HG03039 (cell line): ENCODE measurements at regions not wholly inside any gene's neighbourhood (a gene's known extent, or its start where the extent isn't known, plus 50 kb on each side); places are given as distances from the start of the nearest gene placed in this dataset.
"Not testable (repeated sequence)": the region's sequence is repeated elsewhere in the genome, so short reads cannot be mapped to it uniquely, and the experiment has no call there.

Experiments used
- ATAC-seq: cut with Tn5 transposase; IDR thresholded peaks from one replicate; pipeline ENCODE4 v1.9.1; 2021; ENCODE audit warnings: mild to moderate bottlenecking, moderate library complexity; ENCODE audit not compliant: unreplicated experiment

- ATAC-seq = no peak
These were observed 169.6 kb upstream of the RASSF8 start for GRCh38 chr12:25788707-25789442.

- ATAC-seq = no peak
These were observed 168.9 kb upstream of the RASSF8 start for GRCh38 chr12:25789541-25789944.

GRCh38 chr12:25792031-25792430, 166.5 kb upstream of the RASSF8 start:
- no peak for ATAC-seq

- no peak for ATAC-seq
These were observed 165.3 kb upstream of the RASSF8 start for GRCh38 chr12:25793196-25793595.

GRCh38 chr12:25794571-25794970, 163.9 kb upstream of the RASSF8 start:
- no peak for ATAC-seq

GRCh38 chr12:25796523-25797000, 161.9 kb upstream of the RASSF8 start:
- ATAC-seq = no peak

- ATAC-seq = no peak
These were observed 161.1 kb upstream of the RASSF8 start for GRCh38 chr12:25797386-25797785.

GRCh38 chr12:25797949-25798348, 160.5 kb upstream of the RASSF8 start:
- ATAC-seq = no peak

- ATAC-seq = no peak
These were observed 158.4 kb upstream of the RASSF8 start for GRCh38 chr12:25800101-25800500.

- ATAC-seq = no peak
These were observed 156.7 kb upstream of the RASSF8 start for GRCh38 chr12:25801734-25802133.

GRCh38 chr12:25802143-25802542, 156.3 kb upstream of the RASSF8 start:
- no peak for ATAC-seq

- not testable (repeated sequence) for ATAC-seq
These were observed 155.3 kb upstream of the RASSF8 start for GRCh38 chr12:25803029-25803664.

GRCh38 chr12:25804286-25804685, 154.2 kb upstream of the RASSF8 start:
- ATAC-seq = not testable (repeated sequence)

- ATAC-seq = no peak
These were observed 152.2 kb upstream of the RASSF8 start for GRCh38 chr12:25806271-25806670.

GRCh38 chr12:25808604-25809003, 149.9 kb upstream of the RASSF8 start:
- no peak for ATAC-seq

- no peak for ATAC-seq
These were observed 147.8 kb upstream of the RASSF8 start for GRCh38 chr12:25810683-25811082.

- peak; percentile 66 for ATAC-seq
These were observed 146.8 kb upstream of the RASSF8 start for GRCh38 chr12:25811656-25812126.

- no peak for ATAC-seq
These were observed 146.2 kb upstream of the RASSF8 start for GRCh38 chr12:25812295-25812694.

GRCh38 chr12:25813843-25814242, 144.6 kb upstream of the RASSF8 start:
- no peak for ATAC-seq

- no peak for ATAC-seq
These were observed 141.8 kb upstream of the RASSF8 start for GRCh38 chr12:25816637-25817036.

GRCh38 chr12:25817166-25817565, 141.3 kb upstream of the RASSF8 start:
- ATAC-seq = no peak
